A673 (cell line): ENCODE measurements at regions not wholly inside any gene's neighbourhood (a gene's known extent, or its start where the extent isn't known, plus 50 kb on each side); places are given as distances from the start of the nearest gene placed in this dataset.

Source experiments
- BruUV-seq: library from RNA; stranded (reverse); fragments of 400-500 nt; replicated peaks from 2 replicates; lab custom pipeline; 2021; lab: Mats Ljungman, UMichigan
- CTCF ChIA-PET: fragments of 300-600 bp; sonication (Branson Sonifier 250); formaldehyde crosslinking; loops from one replicate; lab custom pipeline; 2022; ENCODE audit warnings: antibody characterized with exemption; lab: Charles Lee
- POLR2A ChIA-PET: fragments of 300-600 bp; sonication (Branson Sonifier 250); formaldehyde crosslinking; loops from one replicate; lab custom pipeline; 2022; ENCODE audit warnings: antibody characterized with exemption; ENCODE audit not compliant: low non-redundant PET; lab: Charles Lee
- DNase-seq: peaks from one replicate; pipeline ENCODE4 v3.0.0-alpha.2; 2015; ENCODE audit warnings: low spot score
- H3K27ac ChIP-seq: fragments of 200-600 bp; sonication (generic); 2 replicates; pipeline ENCODE4 v1.5.1; 2016; ENCODE audit warnings: mixed run types, low read depth, mild to moderate bottlenecking, mixed read lengths, antibody characterized with exemption, low read length; ENCODE audit not compliant: poor library complexity, severe bottlenecking
- H3K27me3 ChIP-seq: fragments of 200-600 bp; sonication (generic); replicated peaks from 2 replicates; pipeline ENCODE4 v1.6.1; 2017; ENCODE audit warnings: mixed run types, low read depth, mild to moderate bottlenecking, mixed read lengths, antibody characterized with exemption, low read length; ENCODE audit not compliant: insufficient read depth, poor library complexity
- H3K36me3 ChIP-seq: fragments of 200-600 bp; sonication (generic); 2 replicates; pipeline ENCODE4 v1.6.1; 2016; ENCODE audit warnings: mixed run types, mild to moderate bottlenecking, mixed read lengths, antibody characterized with exemption, low read length; ENCODE audit not compliant: insufficient read depth, poor library complexity, severe bottlenecking
- H3K4me1 ChIP-seq: fragments of 200-600 bp; sonication (generic); 2 replicates; pipeline ENCODE4 v1.6.1; 2017; ENCODE audit warnings: mixed run types, mild to moderate bottlenecking, mixed read lengths, antibody characterized with exemption, low read length; ENCODE audit not compliant: insufficient read depth, poor library complexity, severe bottlenecking
- H3K4me3 ChIP-seq: fragments of 200-600 bp; sonication (generic); 2 replicates; pipeline ENCODE4 v1.5.1; 2016; ENCODE audit warnings: low read depth, mixed run types, mild to moderate bottlenecking, mixed read lengths, low read length; ENCODE audit not compliant: poor library complexity, severe bottlenecking
- H3K9me3 ChIP-seq: fragments of 200-600 bp; sonication (generic); 2 replicates; pipeline ENCODE4 v1.6.1; 2016; ENCODE audit warnings: mixed run types, low read depth, mild to moderate bottlenecking, mixed read lengths, antibody characterized with exemption, low read length; ENCODE audit not compliant: poor library complexity, severe bottlenecking
- EZH2 ChIP-seq: fragments of 200-600 bp; sonication (generic); IDR thresholded peaks from 2 replicates; pipeline ENCODE4 v1.6.1; 2017; ENCODE audit warnings: borderline replicate concordance, low read depth, mild to moderate bottlenecking, mixed read lengths, antibody characterized with exemption, low read length; ENCODE audit not compliant: poor library complexity, severe bottlenecking
- intact Hi-C: fragments of 100-400 bp; cut with micrococcal nuclease; formaldehyde crosslinking; loops from one replicate; pipeline ENCODE4 v1.10.0; 2022; ENCODE audit not compliant: unreplicated experiment
- TF ChIP-seq, protein P1 (sequence below): fragments of 300-800, 200-600 bp; sonication (generic); conservative IDR thresholded peaks from 2 replicates; pipeline ENCODE4 v1.5.1; 2017; ENCODE audit warnings: low read depth, mild to moderate bottlenecking, antibody characterized with exemption, low read length, moderate library complexity, mixed read lengths

DNA sequence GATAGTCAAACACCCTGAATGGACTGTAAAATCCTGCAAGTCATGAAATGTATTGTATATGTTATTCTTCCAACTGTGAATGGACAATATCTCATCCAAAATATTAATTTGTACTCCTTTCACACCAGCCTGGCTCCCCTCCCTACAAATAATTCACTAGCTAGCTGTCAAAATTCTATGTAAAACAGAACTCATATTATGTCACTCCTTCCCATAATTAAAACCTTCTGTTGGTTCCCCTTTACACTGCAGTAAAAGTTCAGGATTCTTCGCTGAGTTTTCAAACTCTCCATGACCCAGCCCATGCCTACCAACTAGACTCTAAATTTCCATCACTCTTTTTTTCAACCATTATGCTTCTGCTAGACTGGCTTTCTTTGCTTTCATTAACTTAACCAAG lies 857.1 kb downstream of the TAF11L14 start:
- H3K27ac ChIP-seq = no peak overlapping the region
- TF ChIP-seq, protein P1, sequence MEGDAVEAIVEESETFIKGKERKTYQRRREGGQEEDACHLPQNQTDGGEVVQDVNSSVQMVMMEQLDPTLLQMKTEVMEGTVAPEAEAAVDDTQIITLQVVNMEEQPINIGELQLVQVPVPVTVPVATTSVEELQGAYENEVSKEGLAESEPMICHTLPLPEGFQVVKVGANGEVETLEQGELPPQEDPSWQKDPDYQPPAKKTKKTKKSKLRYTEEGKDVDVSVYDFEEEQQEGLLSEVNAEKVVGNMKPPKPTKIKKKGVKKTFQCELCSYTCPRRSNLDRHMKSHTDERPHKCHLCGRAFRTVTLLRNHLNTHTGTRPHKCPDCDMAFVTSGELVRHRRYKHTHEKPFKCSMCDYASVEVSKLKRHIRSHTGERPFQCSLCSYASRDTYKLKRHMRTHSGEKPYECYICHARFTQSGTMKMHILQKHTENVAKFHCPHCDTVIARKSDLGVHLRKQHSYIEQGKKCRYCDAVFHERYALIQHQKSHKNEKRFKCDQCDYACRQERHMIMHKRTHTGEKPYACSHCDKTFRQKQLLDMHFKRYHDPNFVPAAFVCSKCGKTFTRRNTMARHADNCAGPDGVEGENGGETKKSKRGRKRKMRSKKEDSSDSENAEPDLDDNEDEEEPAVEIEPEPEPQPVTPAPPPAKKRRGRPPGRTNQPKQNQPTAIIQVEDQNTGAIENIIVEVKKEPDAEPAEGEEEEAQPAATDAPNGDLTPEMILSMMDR = no peak
- no peak for TF ChIP-seq EZH2
- ChIA-PET CTCF (no interaction called here), POLR2A (no interaction called here)
- DNase-seq = no peak
- no TSS peak for BruUV-seq
- intact Hi-C loops = no loop called here
- H3K4me3 ChIP-seq = no peak overlapping the region
- H3K4me1 ChIP-seq = peaks cover 7% of the 10 kb centered on the region
- no peaks in the 10 kb centered on the region for H3K27me3 ChIP-seq
- no peaks in the 10 kb centered on the region for H3K36me3 ChIP-seq
- peaks cover 5% of the 10 kb centered on the region for H3K9me3 ChIP-seq

GRCh38 chr5:18495157-18495556 lies 860.9 kb downstream of the TAF11L14 start:
- Histone ChIP-seq H3K4me1 (no peaks in the 10 kb centered on the region), H3K4me3 (no peak overlapping the region), H3K36me3 (no peaks in the 10 kb centered on the region), H3K27ac (no peak overlapping the region), H3K27me3 (no peaks in the 10 kb centered on the region), H3K9me3 (peaks cover 21% of the 10 kb centered on the region)
- intact Hi-C loops = no loop called here
- no peak for DNase-seq
- CTCF ChIA-PET = no interaction called here
- POLR2A ChIA-PET = no interaction called here
- TF ChIP-seq, protein P1 = no peak
- no peak for TF ChIP-seq EZH2
- no TSS peak for BruUV-seq

- intact Hi-C loops = no loop called here
- no peak overlapping the region for H3K4me3 ChIP-seq
- H3K36me3 ChIP-seq = no peaks in the 10 kb centered on the region
- no peak for DNase-seq
- TF ChIP-seq EZH2 = no peak
- TF ChIP-seq, protein P1 = no peak
- BruUV-seq = no TSS peak
- ChIA-PET POLR2A (no interaction called here), CTCF (no interaction called here)
- H3K27ac ChIP-seq = no peak overlapping the region
- no peaks in the 10 kb centered on the region for H3K4me1 ChIP-seq
- peaks cover 21% of the 10 kb centered on the region for H3K9me3 ChIP-seq
- H3K27me3 ChIP-seq = no peaks in the 10 kb centered on the region
Observed at GRCh38 chr5:18496041-18496440, 861.8 kb downstream of the TAF11L14 start.
